H1 (cell line): ENCODE measurements at regions not wholly inside any gene's neighbourhood (a gene's known extent, or its start where the extent isn't known, plus 50 kb on each side); places are given as distances from the start of the nearest gene placed in this dataset.

ENCODE experiments used
- ATF3 ChIP-seq: IDR thresholded peaks from 2 replicates; pipeline ENCODE4 v1.6.1; 2011; ENCODE audit warnings: low read depth, mild to moderate bottlenecking, low read length; ENCODE audit not compliant: insufficient read depth
- CTCF ChIP-seq, 3 experiments: IDR thresholded peaks; 1 replicate in 2 of 3; 2 replicates in 1 of 3; pipeline versions ENCODE4 v1.5.1 to v1.6.1; 2011; ENCODE audit warnings: low read length in 3 of 3, mild to moderate bottlenecking in 3 of 3, inconsistent platforms in 2 of 3, low read depth in 1 of 3, moderate library complexity in 1 of 3; ENCODE audit not compliant: insufficient read depth in 1 of 3; ENCODE audit errors: control extremely low read depth in 1 of 3
- EGR1 ChIP-seq: IDR thresholded peaks from 2 replicates; pipeline ENCODE4 v1.6.1; 2011; ENCODE audit warnings: low read depth, low read length, borderline replicate concordance
- GTF2F1 ChIP-seq: IDR thresholded peaks from 2 replicates; pipeline ENCODE4 v1.6.1; 2012; ENCODE audit warnings: low read depth, low read length, improper control_type of control experiment, borderline replicate concordance
- NANOG ChIP-seq: IDR thresholded peaks from 2 replicates; pipeline ENCODE4 v1.6.1; 2011; ENCODE audit warnings: low read length, low read depth, mild to moderate bottlenecking, inconsistent platforms; ENCODE audit not compliant: insufficient read depth, poor library complexity, severe bottlenecking
- POLR2A ChIP-seq, 2 experiments: IDR thresholded peaks; 1 replicate in 1 of 2; 2 replicates in 1 of 2; pipeline ENCODE4 v1.6.1; 2011; ENCODE audit warnings: low read depth in 2 of 2, low read length in 2 of 2, mild to moderate bottlenecking in 2 of 2; ENCODE audit errors: control extremely low read depth in 1 of 2
- POLR2AphosphoS5 ChIP-seq: IDR thresholded peaks from 2 replicates; pipeline ENCODE4 v1.6.1; 2011; ENCODE audit warnings: low read depth, low read length
- POU5F1 ChIP-seq: IDR thresholded peaks from 2 replicates; pipeline ENCODE4 v1.6.1; 2011; ENCODE audit warnings: low read depth, mild to moderate bottlenecking, low read length, moderate library complexity
- TAF7 ChIP-seq: optimal IDR thresholded peaks from 2 replicates; pipeline ENCODE3; 2011; ENCODE audit warnings: low read depth, mild to moderate bottlenecking, inconsistent platforms, low read length, moderate library complexity, borderline replicate concordance
- USF2 ChIP-seq: IDR thresholded peaks from 2 replicates; pipeline ENCODE4 v1.6.1; 2011; ENCODE audit warnings: low read length, improper control_type of control experiment

- TF ChIP-seq CTCF (IDR thresholded peaks at IDR 0.05; ENCODE audit: control extremely low read depth in 1 of 3, insufficient read depth in 1 of 3, low read depth in 1 of 3, low read length in 3 of 3) = no peak
- TF ChIP-seq POLR2A (IDR thresholded peaks at IDR 0.05; ENCODE audit: control extremely low read depth in 1 of 2, low read depth in 2 of 2, low read length in 2 of 2) = no peak
- TF ChIP-seq POLR2AphosphoS5 = no peak
- TF ChIP-seq GTF2F1 = no peak
- TF ChIP-seq EGR1 = no peak
- no peak for TF ChIP-seq NANOG
- TF ChIP-seq TAF7 = no peak
- TF ChIP-seq POU5F1 = no peak
- no peak for TF ChIP-seq ATF3
- TF ChIP-seq USF2 = no peak
Measured at GRCh38 chr4:115275615-115276014, 162.2 kb upstream of the NDST4 start.
